Astrocyte of the spinal cord (primary cell): ENCODE measurements at regions not wholly inside any gene's neighbourhood (a gene's known extent, or its start where the extent isn't known, plus 50 kb on each side); places are given as distances from the start of the nearest gene placed in this dataset.

Experiments used
- DNase-seq: peaks from one replicate; pipeline ENCODE4 v3.0.0; 2011; ENCODE audit warnings: low read depth, low spot score
- H3K4me3 ChIP-seq: 2 replicates; pipeline ENCODE4 v1.5.1; 2011; ENCODE audit warnings: low read depth, mild to moderate bottlenecking, low read length, moderate library complexity
- CTCF ChIP-seq: IDR thresholded peaks from 2 replicates; pipeline ENCODE4 v1.5.1; 2012; ENCODE audit warnings: low read depth, mild to moderate bottlenecking, low read length, inconsistent platforms
- in situ Hi-C: cut with HindIII; loops from 2 replicates; pipeline ENCODE4 v1.10.0; 2017; ENCODE audit warnings: low sequenced_read_pairs

DNA sequence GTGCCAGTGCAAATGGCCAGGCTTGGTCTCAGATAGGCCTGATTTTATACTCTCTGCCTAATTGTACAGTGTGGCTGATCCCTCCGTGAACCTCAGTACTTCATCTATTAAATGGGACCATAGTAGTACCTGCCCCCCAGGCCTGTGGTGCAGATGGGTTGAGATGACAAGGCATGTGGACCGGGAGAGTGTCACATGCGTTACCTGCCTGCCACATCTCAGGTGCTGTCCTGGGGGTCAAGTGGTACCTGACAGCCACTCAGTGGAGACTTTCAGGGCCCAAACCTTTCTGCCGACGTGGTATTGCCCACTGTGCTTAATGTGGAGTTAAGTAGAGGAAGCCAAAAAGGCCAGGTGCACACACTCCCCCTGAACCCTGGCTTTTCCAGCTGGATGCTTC is 197.3 kb downstream of the FOXD2 start:
- H3K4me3 ChIP-seq, result no peak overlapping the region
- TF ChIP-seq CTCF, result no peak
- in situ Hi-C loops, result no loop called here
- no peak for DNase-seq

DNA sequence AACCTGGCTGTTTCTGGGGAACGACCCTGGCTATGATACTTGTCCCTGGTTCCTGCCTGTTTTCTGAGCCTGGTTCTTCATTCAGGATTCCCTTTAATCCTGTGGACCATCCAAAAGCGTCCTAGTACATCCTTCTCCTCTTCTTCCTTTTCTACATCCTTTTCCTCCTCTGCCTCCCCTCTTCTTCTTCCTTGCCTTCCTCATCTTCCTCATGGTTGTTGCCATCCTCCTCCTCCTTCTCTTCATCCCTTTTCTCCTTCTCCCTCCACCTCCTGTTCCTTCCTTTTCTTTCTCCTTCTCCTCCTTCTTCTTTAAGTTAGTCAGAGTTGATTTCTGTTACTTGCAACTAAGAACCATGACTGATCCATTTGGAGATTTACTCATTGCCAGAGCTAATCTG is 197.8 kb downstream of the FOXD2 start:
- no peak overlapping the region for H3K4me3 ChIP-seq
- no peak for TF ChIP-seq CTCF
- no peak for DNase-seq
- in situ Hi-C loops, result no loop called here

- DNase-seq, result no peak
Measured at GRCh38 chr1:47637111-47637685, 199.4 kb downstream of the FOXD2 start.

GRCh38 chr1:47638240-47638639 is 200.4 kb downstream of the FOXD2 start:
- DNase-seq, result no peak
- no peak overlapping the region for H3K4me3 ChIP-seq
- no peak for TF ChIP-seq CTCF
- in situ Hi-C loops, result no loop called here

More at GRCh38 chr1:47637111-47637685, 199.4 kb downstream of the FOXD2 start:
- no peak for TF ChIP-seq CTCF
- H3K4me3 ChIP-seq, result no peak overlapping the region
- in situ Hi-C loops, result no loop called here

- DNase-seq, result no peak
- in situ Hi-C loops, result no loop called here
- no peak overlapping the region for H3K4me3 ChIP-seq
- TF ChIP-seq CTCF, result no peak
Measured at GRCh38 chr1:47638713-47639112, 200.9 kb downstream of the FOXD2 start.

- TF ChIP-seq CTCF, result no peak
- no peak for DNase-seq
- H3K4me3 ChIP-seq, result no peak overlapping the region
- in situ Hi-C loops, result no loop called here
Measured at GRCh38 chr1:47643306-47644211, 205.7 kb downstream of the FOXD2 start.
